GM12878 (cell line): ENCODE measurements at regions not wholly inside any gene's neighbourhood (a gene's known extent, or its start where the extent isn't known, plus 50 kb on each side); places are given as distances from the start of the nearest gene placed in this dataset. TPM values are rescaled to one million over a fixed set of nuclear protein-coding genes. Genes with fewer than 3 reads are reported as not detected.

Experiments
- ATAC-seq: fragments of 200-7000 bp; cut with Tn5 transposase; 3 replicates; pipeline ENCODE4 v1.9.1; 2020; ENCODE audit warnings: mild to moderate bottlenecking, moderate library complexity
- BruUV-seq: library from RNA; stranded (reverse); fragments of 400-500 nt; replicated peaks from 2 replicates; lab custom pipeline; 2021; lab: Mats Ljungman, UMichigan
- CTCF ChIA-PET: fragments of 300-600 bp; sonication (Branson Sonifier 250); formaldehyde crosslinking; extraction: SDS; loops from one replicate; lab custom pipeline; 2021; ENCODE audit warnings: inconsistent platforms; lab: Yijun Ruan, JAX
- POLR2A ChIA-PET: fragments of 350-600 bp; formaldehyde crosslinking; extraction: SDS; loops from one replicate; lab custom pipeline; 2021; ENCODE audit warnings: inconsistent platforms; lab: Charles Lee
- RAD21 ChIA-PET: fragments of 300-600 bp; sonication (Branson Sonifier 250); formaldehyde crosslinking; loops from one replicate; lab custom pipeline; 2023; ENCODE audit warnings: antibody characterized with exemption; ENCODE audit not compliant: unreplicated experiment; lab: Charles Lee
- SMC1A ChIA-PET: fragments of 300-600 bp; sonication (Branson Sonifier 250); formaldehyde crosslinking; loops from one replicate; lab custom pipeline; 2023; ENCODE audit not compliant: unreplicated experiment, uncharacterized antibody; lab: Charles Lee
- DNase-seq: peaks from one replicate; pipeline ENCODE4 v3.0.0-alpha.2; 2011; ENCODE audit warnings: low read depth, low spot score
- FAIRE-seq: peaks from 3 replicates; lab custom pipeline; 2011; peaks lifted over from hg19 to GRCh38; lab: Jason Lieb, UNC
- H2AFZ ChIP-seq: 2 replicates; pipeline ENCODE4 v1.6.0; 2011; ENCODE audit warnings: low read depth, low read length, control low read depth; ENCODE audit not compliant: control insufficient read depth
- H3K27ac ChIP-seq: 2 replicates; pipeline ENCODE4 v1.5.1; 2011; ENCODE audit warnings: control low read depth; ENCODE audit not compliant: control insufficient read depth, insufficient read depth
- H3K27me3 ChIP-seq, 2 experiments: replicated peaks in 1 of 2; 2 replicates each; pipeline versions ENCODE4 v1.6.0 to v1.6.1; 2011; ENCODE audit warnings: low read length in 1 of 2; ENCODE audit not compliant: control insufficient read depth in 2 of 2, insufficient read depth in 2 of 2
- H3K36me3 ChIP-seq, 2 experiments: 2 replicates each; pipeline ENCODE4 v1.5.1; 2011; ENCODE audit warnings: low read length in 1 of 2; ENCODE audit not compliant: control insufficient read depth in 2 of 2, insufficient read depth in 2 of 2
- H3K4me1 ChIP-seq: 2 replicates; pipeline ENCODE4 v1.6.1; 2011; ENCODE audit warnings: mild to moderate bottlenecking, low read length, moderate library complexity, mixed read lengths; ENCODE audit not compliant: control insufficient read depth, insufficient read depth
- H3K4me2 ChIP-seq: 2 replicates; pipeline ENCODE4 v1.6.0; 2011; ENCODE audit warnings: control low read depth; ENCODE audit not compliant: control insufficient read depth, insufficient read depth
- H3K4me3 ChIP-seq: fragments of 200-600 bp; sonication (generic); 2 replicates; pipeline ENCODE4 v1.5.1; 2016
- H3K79me2 ChIP-seq: 2 replicates; pipeline ENCODE4 v1.6.0; 2011; ENCODE audit warnings: low read length; ENCODE audit not compliant: control insufficient read depth, insufficient read depth
- H3K9ac ChIP-seq: 2 replicates; pipeline ENCODE4 v1.8.0; 2011; ENCODE audit warnings: low read length, control low read depth, mixed read lengths; ENCODE audit not compliant: control insufficient read depth, insufficient read depth
- H3K9me3 ChIP-seq: replicated peaks from 3 replicates; pipeline ENCODE4 v1.5.1; 2011; ENCODE audit warnings: mild to moderate bottlenecking, low read length; ENCODE audit not compliant: control insufficient read depth, insufficient read depth
- H4K20me1 ChIP-seq: 2 replicates; pipeline ENCODE4 v1.6.0; 2011; ENCODE audit not compliant: control insufficient read depth, insufficient read depth
- ATF2 ChIP-seq: IDR thresholded peaks from 2 replicates; pipeline ENCODE4 v1.6.1; 2012; ENCODE audit warnings: low read length, inconsistent platforms
- CBFB ChIP-seq: IDR thresholded peaks from 2 replicates; pipeline ENCODE4 v1.6.1; 2016; ENCODE audit warnings: antibody characterized with exemption, low read depth
- CHD4 ChIP-seq: fragments of 200-600 bp; sonication (generic); IDR thresholded peaks from 2 replicates; pipeline ENCODE4 v1.6.1; 2016; ENCODE audit warnings: mild to moderate bottlenecking
- HCFC1 ChIP-seq: fragments of 150-350 bp; IDR thresholded peaks from 2 replicates; pipeline ENCODE4 v1.6.1; 2014; ENCODE audit warnings: low read length
- MAX ChIP-seq: IDR thresholded peaks from 2 replicates; pipeline ENCODE4 v1.6.1; 2012; ENCODE audit warnings: low read depth, low read length, improper control_type of control experiment
- MTA2 ChIP-seq: fragments of 450-650 bp; IDR thresholded peaks from 2 replicates; pipeline ENCODE4 v1.6.1; 2016; ENCODE audit warnings: low read depth, mild to moderate bottlenecking, moderate library complexity
- NR2C1 ChIP-seq: fragments of 450-650 bp; IDR thresholded peaks from 2 replicates; pipeline ENCODE4 v1.6.1; 2017; ENCODE audit warnings: antibody characterized with exemption, mild to moderate bottlenecking, moderate library complexity
- PKNOX1 ChIP-seq: fragments of 450-650 bp; IDR thresholded peaks from 2 replicates; pipeline ENCODE4 v1.6.1; 2016; ENCODE audit warnings: mild to moderate bottlenecking
- POLR2AphosphoS5 ChIP-seq: IDR thresholded peaks from 2 replicates; pipeline ENCODE4 v1.6.1; 2011; ENCODE audit warnings: mild to moderate bottlenecking, low read length, inconsistent platforms
- SIX5 ChIP-seq: IDR thresholded peaks from 2 replicates; pipeline ENCODE4 v1.6.1; 2011; ENCODE audit warnings: mild to moderate bottlenecking, low read depth, low read length, moderate library complexity; ENCODE audit not compliant: severe bottlenecking
- SMAD5 ChIP-seq: IDR thresholded peaks from 2 replicates; pipeline ENCODE4 v1.6.1; 2016; ENCODE audit warnings: antibody characterized with exemption, low read depth
- SUZ12 ChIP-seq: fragments of 200-600 bp; sonication (generic); IDR thresholded peaks from one replicate; pipeline ENCODE4 v1.6.1; 2018; ENCODE audit warnings: antibody characterized with exemption, mild to moderate bottlenecking; ENCODE audit not compliant: unreplicated experiment
- TAF1 ChIP-seq: IDR thresholded peaks from 2 replicates; pipeline ENCODE4 v1.6.1; 2011; ENCODE audit warnings: mild to moderate bottlenecking, low read depth, low read length, borderline replicate concordance
- ZZZ3 ChIP-seq: IDR thresholded peaks from 2 replicates; pipeline ENCODE4 v1.6.1; 2011; ENCODE audit warnings: low read depth; ENCODE audit not compliant: control insufficient read depth, insufficient read length
- WGBS: methylation state at CpG from one replicate; pipeline ENCODE4 v1.1.6; 2016; ENCODE audit warnings: low lambda C conversion rate; ENCODE audit not compliant: insufficient replicate concordance, insufficient coverage; ENCODE audit errors: missing lambda C conversion rate; 5-methylcytosine and 5-hydroxymethylcytosine counted together
- in situ Hi-C: fragments of 300-500 bp; cut with MboI; formaldehyde crosslinking; loops from 9 replicates; pipeline ENCODE4 v1.14.3; 2018; ENCODE audit warnings: mixed read lengths
- intact Hi-C: fragments of 100-400 bp; cut with micrococcal nuclease; formaldehyde crosslinking; loops from one replicate; pipeline ENCODE4 v1.14.2; 2022; ENCODE audit not compliant: unreplicated experiment
- microRNA-seq: library from miRNA; unstranded; fragments of <30 nt; microRNA quantifications from one replicate; pipeline ENCODE4, GENCODE V29; 2018
- small RNA-seq: library from RNA; depleted of rRNA; stranded (forward); fragments of <200 nt; gene quantifications from one replicate; pipeline ENCODE3, GENCODE V24; 2014

DNA sequence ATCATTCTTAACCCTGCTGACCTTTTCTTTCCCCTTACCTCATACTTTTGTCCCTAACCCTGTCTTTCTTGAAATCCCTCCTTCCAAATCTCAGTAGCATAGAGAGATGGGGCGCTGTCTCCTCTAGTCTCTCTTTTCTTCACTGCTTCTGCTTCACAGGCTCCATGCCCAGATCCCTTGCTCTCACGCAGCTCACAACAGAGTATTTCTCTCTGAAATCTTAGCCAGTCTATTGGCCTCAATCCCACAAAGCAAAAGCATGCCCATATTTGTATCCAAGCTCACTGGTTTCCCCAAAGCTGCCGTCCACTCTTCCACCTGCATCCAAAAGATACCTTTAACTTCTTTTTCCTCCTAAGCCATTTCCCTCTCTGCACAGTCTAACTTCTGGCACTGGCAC, 526.8 kb downstream of the PLXDC2 start:
- no peak overlapping the region for H3K4me2 ChIP-seq
- in situ Hi-C loops (no loop called here), intact Hi-C loops (no loop called here)
- H4K20me1 ChIP-seq: no peaks in the 10 kb centered on the region
- H3K4me3 ChIP-seq: no peak overlapping the region
- H3K9ac ChIP-seq: no peak overlapping the region
- WGBS: 33% methylated on average over 3 of the region's 3 CpGs
- no peaks in the 10 kb centered on the region for H3K4me1 ChIP-seq
- ChIA-PET CTCF (no interaction called here), POLR2A (no interaction called here), SMC1A (interaction anchor here (0.6 kb wide), 1 partner anchor 538 kb away, joined by 3 read pairs; no protein-coding TSS in a partner anchor), RAD21 (no interaction called here)
- no peak for DNase-seq
- no peak overlapping the region for H3K27ac ChIP-seq
- TF ChIP-seq CHD4: no peak
- no peak for TF ChIP-seq SMAD5
- TF ChIP-seq MTA2: no peak
- TF ChIP-seq SIX5: no peak
- TF ChIP-seq MAX: no peak
- TF ChIP-seq TAF1: no peak
- no peak for TF ChIP-seq NR2C1
- TF ChIP-seq HCFC1: no peak
- no peak for TF ChIP-seq ATF2
- no peak for TF ChIP-seq ZZZ3
- TF ChIP-seq CBFB: no peak
- TF ChIP-seq POLR2AphosphoS5: no peak
- TF ChIP-seq SUZ12: no peak
- TF ChIP-seq PKNOX1: no peak
- no peak for ATAC-seq
- no peak for FAIRE-seq
- no peak overlapping the region for H2AFZ ChIP-seq
- H3K9me3 ChIP-seq: no peaks in the 10 kb centered on the region
- no peaks in the 10 kb centered on the region for H3K79me2 ChIP-seq
- no peaks in the 10 kb centered on the region for H3K27me3 ChIP-seq
- no TSS peak for BruUV-seq
- no peaks in the 10 kb centered on the region for H3K36me3 ChIP-seq

Small RNA genes in the stretch of these regions (microRNA-seq; reads per million reads assigned to microRNA genes)
- gene MIR4675: not detected

Small RNA genes in the stretch of these regions (small RNA-seq; reads per million reads assigned to genes)
- gene AL590032.1 (not detected), gene MIR4675 (not detected)
